Panc1 (cell line): ENCODE measurements at regions not wholly inside any gene's neighbourhood (a gene's known extent, or its start where the extent isn't known, plus 50 kb on each side); places are given as distances from the start of the nearest gene placed in this dataset.

Experiments used
- TF ChIP-seq, protein P1 (sequence below): fragments of 450-650 bp; IDR thresholded peaks from 2 replicates; pipeline ENCODE4 v1.5.1; 2017; ENCODE audit warnings: mild to moderate bottlenecking
- TF ChIP-seq, protein P2 (sequence below), 2 experiments: IDR thresholded peaks; 2 replicates each; pipeline ENCODE4 v1.6.1; 2011 to 2012; ENCODE audit warnings: low read depth in 2 of 2, control low read depth in 1 of 2, low read length in 1 of 2, mild to moderate bottlenecking in 1 of 2, moderate library complexity in 1 of 2; ENCODE audit not compliant: insufficient read depth in 1 of 2

DNA sequence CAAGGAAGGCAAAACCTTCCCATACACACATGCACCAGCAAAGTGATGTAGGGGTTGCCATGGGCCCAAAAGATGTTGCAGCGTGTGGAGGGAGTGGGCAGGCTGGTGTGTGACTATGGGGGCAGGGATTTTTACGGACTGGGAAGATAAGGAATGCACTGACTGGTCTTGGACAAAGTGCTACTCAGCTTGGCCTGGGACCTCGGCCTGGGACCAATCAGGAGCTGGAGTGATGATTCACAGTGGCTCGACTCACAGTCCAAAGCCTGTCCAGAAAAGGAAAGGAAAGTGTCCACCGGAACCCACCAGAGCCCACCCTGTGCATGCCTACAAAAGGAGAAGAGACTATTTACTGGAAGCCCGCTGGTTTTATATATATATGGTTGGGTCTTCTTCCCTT is 567.0 kb upstream of the GNPDA2 start:
- TF ChIP-seq, protein P1, sequence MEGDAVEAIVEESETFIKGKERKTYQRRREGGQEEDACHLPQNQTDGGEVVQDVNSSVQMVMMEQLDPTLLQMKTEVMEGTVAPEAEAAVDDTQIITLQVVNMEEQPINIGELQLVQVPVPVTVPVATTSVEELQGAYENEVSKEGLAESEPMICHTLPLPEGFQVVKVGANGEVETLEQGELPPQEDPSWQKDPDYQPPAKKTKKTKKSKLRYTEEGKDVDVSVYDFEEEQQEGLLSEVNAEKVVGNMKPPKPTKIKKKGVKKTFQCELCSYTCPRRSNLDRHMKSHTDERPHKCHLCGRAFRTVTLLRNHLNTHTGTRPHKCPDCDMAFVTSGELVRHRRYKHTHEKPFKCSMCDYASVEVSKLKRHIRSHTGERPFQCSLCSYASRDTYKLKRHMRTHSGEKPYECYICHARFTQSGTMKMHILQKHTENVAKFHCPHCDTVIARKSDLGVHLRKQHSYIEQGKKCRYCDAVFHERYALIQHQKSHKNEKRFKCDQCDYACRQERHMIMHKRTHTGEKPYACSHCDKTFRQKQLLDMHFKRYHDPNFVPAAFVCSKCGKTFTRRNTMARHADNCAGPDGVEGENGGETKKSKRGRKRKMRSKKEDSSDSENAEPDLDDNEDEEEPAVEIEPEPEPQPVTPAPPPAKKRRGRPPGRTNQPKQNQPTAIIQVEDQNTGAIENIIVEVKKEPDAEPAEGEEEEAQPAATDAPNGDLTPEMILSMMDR, result no peak
- TF ChIP-seq, protein P2, sequence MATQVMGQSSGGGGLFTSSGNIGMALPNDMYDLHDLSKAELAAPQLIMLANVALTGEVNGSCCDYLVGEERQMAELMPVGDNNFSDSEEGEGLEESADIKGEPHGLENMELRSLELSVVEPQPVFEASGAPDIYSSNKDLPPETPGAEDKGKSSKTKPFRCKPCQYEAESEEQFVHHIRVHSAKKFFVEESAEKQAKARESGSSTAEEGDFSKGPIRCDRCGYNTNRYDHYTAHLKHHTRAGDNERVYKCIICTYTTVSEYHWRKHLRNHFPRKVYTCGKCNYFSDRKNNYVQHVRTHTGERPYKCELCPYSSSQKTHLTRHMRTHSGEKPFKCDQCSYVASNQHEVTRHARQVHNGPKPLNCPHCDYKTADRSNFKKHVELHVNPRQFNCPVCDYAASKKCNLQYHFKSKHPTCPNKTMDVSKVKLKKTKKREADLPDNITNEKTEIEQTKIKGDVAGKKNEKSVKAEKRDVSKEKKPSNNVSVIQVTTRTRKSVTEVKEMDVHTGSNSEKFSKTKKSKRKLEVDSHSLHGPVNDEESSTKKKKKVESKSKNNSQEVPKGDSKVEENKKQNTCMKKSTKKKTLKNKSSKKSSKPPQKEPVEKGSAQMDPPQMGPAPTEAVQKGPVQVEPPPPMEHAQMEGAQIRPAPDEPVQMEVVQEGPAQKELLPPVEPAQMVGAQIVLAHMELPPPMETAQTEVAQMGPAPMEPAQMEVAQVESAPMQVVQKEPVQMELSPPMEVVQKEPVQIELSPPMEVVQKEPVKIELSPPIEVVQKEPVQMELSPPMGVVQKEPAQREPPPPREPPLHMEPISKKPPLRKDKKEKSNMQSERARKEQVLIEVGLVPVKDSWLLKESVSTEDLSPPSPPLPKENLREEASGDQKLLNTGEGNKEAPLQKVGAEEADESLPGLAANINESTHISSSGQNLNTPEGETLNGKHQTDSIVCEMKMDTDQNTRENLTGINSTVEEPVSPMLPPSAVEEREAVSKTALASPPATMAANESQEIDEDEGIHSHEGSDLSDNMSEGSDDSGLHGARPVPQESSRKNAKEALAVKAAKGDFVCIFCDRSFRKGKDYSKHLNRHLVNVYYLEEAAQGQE (IDR thresholded peaks at IDR 0.05; ENCODE audit: insufficient read depth in 1 of 2, low read depth in 2 of 2, low read length in 1 of 2), result no peak
